ENCODE measurements at regions not wholly inside any gene's neighbourhood (a gene's known extent, or its start where the extent isn't known, plus 50 kb on each side); places are given as distances from the start of the nearest gene placed in this dataset.

DNA sequence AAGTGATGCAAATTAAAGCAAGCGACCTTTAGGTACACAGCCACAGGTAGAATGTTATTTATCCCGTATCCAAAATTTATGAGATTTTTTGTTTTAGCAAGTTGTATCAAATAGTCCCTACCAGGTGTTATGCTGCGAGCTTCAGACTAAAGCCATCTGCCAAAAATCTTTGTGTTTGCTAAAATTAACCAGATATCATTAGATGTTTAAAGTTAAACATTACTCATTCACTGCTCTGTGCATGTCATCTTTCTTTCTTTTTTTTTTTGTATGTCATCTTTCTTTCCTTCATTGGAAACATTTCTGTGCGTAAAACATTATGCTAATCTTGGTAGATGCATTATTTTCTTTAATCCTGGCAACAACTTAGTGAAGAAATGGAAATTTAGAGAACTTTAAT lies 173.1 kb downstream of the FHIP1A start:
- no peak overlapping the region for H3K4me2 ChIP-seq (ENCODE audit: insufficient read depth, low read length)
- in situ Hi-C loops (cut with MboI), result no loop called here
- ATAC-seq (no peak), FAIRE-seq (no peak), DNase-seq (ENCODE audit: extremely low read depth in 1 of 4, low spot score in 3 of 4) (no peak)
- CTCF ChIA-PET (ENCODE audit: low intra/inter-chr PET ratio), result no interaction called here
- no peaks in the 10 kb centered on the region for H3K4me1 ChIP-seq (replicated peaks in 1 of 2; ENCODE audit: control insufficient read depth in 2 of 2, insufficient read depth in 2 of 2, low read length in 2 of 2)
- intact Hi-C loops (cut with micrococcal nuclease), result no loop called here
- no TSS peak for BruUV-seq (replicated peaks)
- WGBS (ENCODE audit: insufficient coverage, low coverage, missing lambda C conversion rate), result 2% methylated on average over 4 of the region's 4 CpGs
- no peaks in the 10 kb centered on the region for H3K79me2 ChIP-seq (ENCODE audit: control insufficient read depth, insufficient read depth, low read length)
- no peak overlapping the region for H2AFZ ChIP-seq (ENCODE audit: low read depth, low read length)
- H3K9me3 ChIP-seq (replicated peaks; ENCODE audit: control insufficient read depth, insufficient read depth, low read depth, low read length), result no peaks in the 10 kb centered on the region
- POLR2A ChIA-PET, result no interaction called here
- no peaks in the 10 kb centered on the region for H4K20me1 ChIP-seq (replicated peaks; ENCODE audit: control insufficient read depth, insufficient read depth, low read length)
- no peak overlapping the region for H3K27ac ChIP-seq (ENCODE audit: extremely low read depth, low read depth, low read length)
- no peak overlapping the region for H3K9ac ChIP-seq (ENCODE audit: insufficient read depth in 1 of 2, low read depth in 2 of 2, low read length in 2 of 2)
- H3K4me3 ChIP-seq, result no peak overlapping the region
- H3K27me3 ChIP-seq (ENCODE audit: control insufficient read depth in 2 of 2, insufficient read depth in 2 of 2, low read length in 2 of 2), result no peaks in the 10 kb centered on the region; a peak in 3 of 5 replicates
- no peaks in the 10 kb centered on the region for H3K36me3 ChIP-seq (ENCODE audit: control insufficient read depth, insufficient read depth, low read length)
- no peaks in the 10 kb centered on the region for H3K9me1 ChIP-seq (ENCODE audit: control insufficient read depth, insufficient read depth, low read length)
- TF ChIP-seq ILK (tag; IDR thresholded peaks at IDR 0.05; ENCODE audit: borderline replicate concordance, low read depth) (no peak), ZNF586 (CRISPR knock-in tag; conservative IDR thresholded peaks at IDR 0.05) (no peak), ZNF347 (CRISPR knock-in tag; IDR thresholded peaks at IDR 0.05; ENCODE audit: low read depth) (no peak), KLF6 (CRISPR knock-in tag; IDR thresholded peaks at IDR 0.05; ENCODE audit: borderline replicate concordance) (no peak)
- TF ChIP-seq, protein P1, sequence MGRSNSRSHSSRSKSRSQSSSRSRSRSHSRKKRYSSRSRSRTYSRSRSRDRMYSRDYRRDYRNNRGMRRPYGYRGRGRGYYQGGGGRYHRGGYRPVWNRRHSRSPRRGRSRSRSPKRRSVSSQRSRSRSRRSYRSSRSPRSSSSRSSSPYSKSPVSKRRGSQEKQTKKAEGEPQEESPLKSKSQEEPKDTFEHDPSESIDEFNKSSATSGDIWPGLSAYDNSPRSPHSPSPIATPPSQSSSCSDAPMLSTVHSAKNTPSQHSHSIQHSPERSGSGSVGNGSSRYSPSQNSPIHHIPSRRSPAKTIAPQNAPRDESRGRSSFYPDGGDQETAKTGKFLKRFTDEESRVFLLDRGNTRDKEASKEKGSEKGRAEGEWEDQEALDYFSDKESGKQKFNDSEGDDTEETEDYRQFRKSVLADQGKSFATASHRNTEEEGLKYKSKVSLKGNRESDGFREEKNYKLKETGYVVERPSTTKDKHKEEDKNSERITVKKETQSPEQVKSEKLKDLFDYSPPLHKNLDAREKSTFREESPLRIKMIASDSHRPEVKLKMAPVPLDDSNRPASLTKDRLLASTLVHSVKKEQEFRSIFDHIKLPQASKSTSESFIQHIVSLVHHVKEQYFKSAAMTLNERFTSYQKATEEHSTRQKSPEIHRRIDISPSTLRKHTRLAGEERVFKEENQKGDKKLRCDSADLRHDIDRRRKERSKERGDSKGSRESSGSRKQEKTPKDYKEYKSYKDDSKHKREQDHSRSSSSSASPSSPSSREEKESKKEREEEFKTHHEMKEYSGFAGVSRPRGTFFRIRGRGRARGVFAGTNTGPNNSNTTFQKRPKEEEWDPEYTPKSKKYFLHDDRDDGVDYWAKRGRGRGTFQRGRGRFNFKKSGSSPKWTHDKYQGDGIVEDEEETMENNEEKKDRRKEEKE (IDR thresholded peaks at IDR 0.05; ENCODE audit: borderline replicate concordance in 1 of 2, control insufficient read depth in 1 of 2, low read depth in 2 of 2, low read length in 1 of 2), result no peak
- TF ChIP-seq, protein P2, sequence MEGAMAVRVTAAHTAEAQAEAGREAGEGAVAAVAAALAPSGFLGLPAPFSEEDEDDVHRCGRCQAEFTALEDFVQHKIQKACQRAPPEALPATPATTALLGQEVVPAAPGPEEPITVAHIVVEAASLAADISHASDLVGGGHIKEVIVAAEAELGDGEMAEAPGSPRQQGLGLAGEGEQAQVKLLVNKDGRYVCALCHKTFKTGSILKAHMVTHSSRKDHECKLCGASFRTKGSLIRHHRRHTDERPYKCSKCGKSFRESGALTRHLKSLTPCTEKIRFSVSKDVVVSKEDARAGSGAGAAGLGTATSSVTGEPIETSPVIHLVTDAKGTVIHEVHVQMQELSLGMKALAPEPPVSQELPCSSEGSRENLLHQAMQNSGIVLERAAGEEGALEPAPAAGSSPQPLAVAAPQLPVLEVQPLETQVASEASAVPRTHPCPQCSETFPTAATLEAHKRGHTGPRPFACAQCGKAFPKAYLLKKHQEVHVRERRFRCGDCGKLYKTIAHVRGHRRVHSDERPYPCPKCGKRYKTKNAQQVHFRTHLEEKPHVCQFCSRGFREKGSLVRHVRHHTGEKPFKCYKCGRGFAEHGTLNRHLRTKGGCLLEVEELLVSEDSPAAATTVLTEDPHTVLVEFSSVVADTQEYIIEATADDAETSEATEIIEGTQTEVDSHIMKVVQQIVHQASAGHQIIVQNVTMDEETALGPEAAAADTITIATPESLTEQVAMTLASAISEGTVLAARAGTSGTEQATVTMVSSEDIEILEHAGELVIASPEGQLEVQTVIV (CRISPR knock-in tag; IDR thresholded peaks at IDR 0.05; ENCODE audit: borderline replicate concordance), result no peak
- TF ChIP-seq, protein P3, sequence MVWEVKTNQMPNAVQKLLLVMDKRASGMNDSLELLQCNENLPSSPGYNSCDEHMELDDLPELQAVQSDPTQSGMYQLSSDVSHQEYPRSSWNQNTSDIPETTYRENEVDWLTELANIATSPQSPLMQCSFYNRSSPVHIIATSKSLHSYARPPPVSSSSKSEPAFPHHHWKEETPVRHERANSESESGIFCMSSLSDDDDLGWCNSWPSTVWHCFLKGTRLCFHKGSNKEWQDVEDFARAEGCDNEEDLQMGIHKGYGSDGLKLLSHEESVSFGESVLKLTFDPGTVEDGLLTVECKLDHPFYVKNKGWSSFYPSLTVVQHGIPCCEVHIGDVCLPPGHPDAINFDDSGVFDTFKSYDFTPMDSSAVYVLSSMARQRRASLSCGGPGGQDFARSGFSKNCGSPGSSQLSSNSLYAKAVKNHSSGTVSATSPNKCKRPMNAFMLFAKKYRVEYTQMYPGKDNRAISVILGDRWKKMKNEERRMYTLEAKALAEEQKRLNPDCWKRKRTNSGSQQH (CRISPR knock-in tag; IDR thresholded peaks at IDR 0.05), result no peak
